Stimulated activated naive CD8-positive, alpha-beta T cell treated with anti-CD3 and anti-CD28 coated beads, Interleukin-15, Interleukin-2, amounts not matched to agents 100 U/mL and 50 U/mL, for 24 hours (primary cell): ENCODE measurements at regions not wholly inside any gene's neighbourhood (a gene's known extent, or its start where the extent isn't known, plus 50 kb on each side); places are given as distances from the start of the nearest gene placed in this dataset.

ENCODE experiments used
- ATAC-seq: fragments of 150-1000 bp; cut with Tn5 transposase; one replicate; pipeline ENCODE4 v1.10.0; 2021
- DNase-seq: peaks from one replicate; pipeline ENCODE4 v3.0.0; 2021

GRCh38 chr5:10173716-10174115 is 76.0 kb downstream of the ATPSCKMT start:
- no peak for DNase-seq
- no peak for ATAC-seq

- no peak for ATAC-seq
- DNase-seq = no peak
Measured at GRCh38 chr5:10172247-10172646, 77.4 kb downstream of the ATPSCKMT start.

- DNase-seq (no peak), ATAC-seq (no peak)
Measured at GRCh38 chr5:10169359-10169758, 80.3 kb downstream of the ATPSCKMT start.

- DNase-seq (no peak), ATAC-seq (no peak)
Measured at GRCh38 chr5:10168254-10168653, 81.4 kb downstream of the ATPSCKMT start.

- DNase-seq = no peak
- no peak for ATAC-seq
Measured at GRCh38 chr5:10167806-10168205, 81.9 kb downstream of the ATPSCKMT start.

GRCh38 chr5:10166392-10166791 is 83.3 kb downstream of the ATPSCKMT start:
- DNase-seq = no peak

GRCh38 chr5:10162468-10162867 is 87.2 kb downstream of the ATPSCKMT start:
- ATAC-seq = no peak

More at GRCh38 chr5:10166392-10166791, 83.3 kb downstream of the ATPSCKMT start:
- ATAC-seq = no peak

GRCh38 chr5:10161778-10162177 is 87.9 kb downstream of the ATPSCKMT start:
- ATAC-seq (no peak), DNase-seq (no peak)

More at GRCh38 chr5:10162468-10162867, 87.2 kb downstream of the ATPSCKMT start:
- DNase-seq = no peak

GRCh38 chr5:10160241-10160640 is 89.4 kb downstream of the ATPSCKMT start:
- ATAC-seq (no peak), DNase-seq (no peak)

GRCh38 chr5:10158886-10159285 is 90.8 kb downstream of the ATPSCKMT start:
- no peak for ATAC-seq

GRCh38 chr5:10157085-10157669 is 92.5 kb downstream of the ATPSCKMT start:
- ATAC-seq (no peak), DNase-seq (no peak)

More at GRCh38 chr5:10158886-10159285, 90.8 kb downstream of the ATPSCKMT start:
- DNase-seq = no peak

- DNase-seq = no peak
- no peak for ATAC-seq
Measured at GRCh38 chr5:10155897-10156667, 93.6 kb downstream of the ATPSCKMT start.

- DNase-seq = no peak
Measured at GRCh38 chr5:10153808-10154537, 95.7 kb downstream of the ATPSCKMT start.

GRCh38 chr5:10153394-10153793 is 96.3 kb downstream of the ATPSCKMT start:
- DNase-seq = no peak
- ATAC-seq = no peak

More at GRCh38 chr5:10153808-10154537, 95.7 kb downstream of the ATPSCKMT start:
- no peak for ATAC-seq

- DNase-seq = no peak
- no peak for ATAC-seq
Measured at GRCh38 chr5:10151656-10152055, 98.0 kb downstream of the ATPSCKMT start.

GRCh38 chr5:10149911-10150310 is 99.8 kb downstream of the ATPSCKMT start:
- DNase-seq = no peak
- ATAC-seq = no peak

GRCh38 chr5:10145923-10146401 is 103.7 kb downstream of the ATPSCKMT start:
- DNase-seq (no peak), ATAC-seq (no peak)

GRCh38 chr5:10144040-10144439 is 105.6 kb downstream of the ATPSCKMT start:
- no peak for DNase-seq

GRCh38 chr5:10140195-10140973 is 109.3 kb downstream of the ATPSCKMT start:
- DNase-seq = no peak

More at GRCh38 chr5:10144040-10144439, 105.6 kb downstream of the ATPSCKMT start:
- no peak for ATAC-seq

GRCh38 chr5:10138395-10139057 is 111.2 kb downstream of the ATPSCKMT start:
- DNase-seq = no peak
- no peak for ATAC-seq

More at GRCh38 chr5:10140195-10140973, 109.3 kb downstream of the ATPSCKMT start:
- ATAC-seq = no peak

GRCh38 chr5:10133830-10134229 is 115.9 kb downstream of the ATPSCKMT start:
- DNase-seq = no peak
- ATAC-seq = no peak
